ENCODE measurements at regions not wholly inside any gene's neighbourhood (a gene's known extent, or its start where the extent isn't known, plus 50 kb on each side); places are given as distances from the start of the nearest gene placed in this dataset.

DNA sequence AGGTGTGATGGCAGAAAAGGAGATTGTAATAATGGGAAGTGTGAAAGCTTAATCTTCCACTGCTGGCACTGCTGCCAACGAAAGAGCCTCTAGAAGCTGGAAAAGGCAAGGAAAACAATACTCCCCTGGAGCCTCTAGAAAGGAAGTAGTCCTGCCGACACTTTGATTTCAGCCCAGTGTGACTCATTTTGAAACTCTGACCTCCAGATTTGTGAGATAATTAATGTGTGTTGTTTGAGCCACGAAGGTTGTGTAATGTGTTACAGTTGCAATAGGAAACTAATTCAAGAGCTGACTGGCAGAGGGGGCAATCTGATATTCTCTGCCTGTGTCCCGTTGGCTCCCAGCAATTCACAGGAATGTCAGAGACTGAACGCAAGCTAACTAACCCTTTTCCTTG lies 219.2 kb upstream of the UBE2E3 start:
- Histone ChIP-seq H3K4me3 (no peak overlapping the region), H3K27ac (no peak overlapping the region), H3K9me3 (no peaks in the 10 kb centered on the region), H3K4me1 (no peaks in the 10 kb centered on the region), H3K36me3 (no peaks in the 10 kb centered on the region), H3K27me3 (replicated peaks in 1 of 7) (peaks cover 0 to 6% (median 0%) of the 10 kb centered on the region in 7 donors)
- 47 to 67% (median 48%) methylated on average over 5 of the region's 5 CpGs for WGBS, 5 donors
- intact Hi-C loops (cut with DNase I; ENCODE audit: low total_unique reads): no loop called here
- TF ChIP-seq POLR2AphosphoS5 (IDR thresholded peaks at IDR 0.05): no peak
- no peak for TF ChIP-seq POLR2A (IDR thresholded peaks at IDR 0.05)
- DNase-seq: no peak

GRCh38 chr2:180759631-180760030 lies 220.8 kb upstream of the UBE2E3 start:
- no peak overlapping the region for H3K4me3 ChIP-seq
- intact Hi-C loops (cut with DNase I; ENCODE audit: low total_unique reads): no loop called here
- no peaks in the 10 kb centered on the region for H3K36me3 ChIP-seq
- H3K27me3 ChIP-seq (replicated peaks in 1 of 7): no peaks in the 10 kb centered on the region
- DNase-seq: no peak
- TF ChIP-seq CTCF (IDR thresholded peaks at IDR 0.05 in 8 of 11, conservative IDR thresholded peaks at IDR 0.05 in 3 of 11): no peak
- no peak for TF ChIP-seq POLR2A (IDR thresholded peaks at IDR 0.05)
- TF ChIP-seq POLR2AphosphoS5 (IDR thresholded peaks at IDR 0.05): no peak
- H3K4me1 ChIP-seq: no peaks in the 10 kb centered on the region
- no peak overlapping the region for H3K27ac ChIP-seq
- no peaks in the 10 kb centered on the region for H3K9me3 ChIP-seq
- 91 to 100% (median 95%) methylated on average over 1 of the region's 1 CpG for WGBS, 5 donors

DNA sequence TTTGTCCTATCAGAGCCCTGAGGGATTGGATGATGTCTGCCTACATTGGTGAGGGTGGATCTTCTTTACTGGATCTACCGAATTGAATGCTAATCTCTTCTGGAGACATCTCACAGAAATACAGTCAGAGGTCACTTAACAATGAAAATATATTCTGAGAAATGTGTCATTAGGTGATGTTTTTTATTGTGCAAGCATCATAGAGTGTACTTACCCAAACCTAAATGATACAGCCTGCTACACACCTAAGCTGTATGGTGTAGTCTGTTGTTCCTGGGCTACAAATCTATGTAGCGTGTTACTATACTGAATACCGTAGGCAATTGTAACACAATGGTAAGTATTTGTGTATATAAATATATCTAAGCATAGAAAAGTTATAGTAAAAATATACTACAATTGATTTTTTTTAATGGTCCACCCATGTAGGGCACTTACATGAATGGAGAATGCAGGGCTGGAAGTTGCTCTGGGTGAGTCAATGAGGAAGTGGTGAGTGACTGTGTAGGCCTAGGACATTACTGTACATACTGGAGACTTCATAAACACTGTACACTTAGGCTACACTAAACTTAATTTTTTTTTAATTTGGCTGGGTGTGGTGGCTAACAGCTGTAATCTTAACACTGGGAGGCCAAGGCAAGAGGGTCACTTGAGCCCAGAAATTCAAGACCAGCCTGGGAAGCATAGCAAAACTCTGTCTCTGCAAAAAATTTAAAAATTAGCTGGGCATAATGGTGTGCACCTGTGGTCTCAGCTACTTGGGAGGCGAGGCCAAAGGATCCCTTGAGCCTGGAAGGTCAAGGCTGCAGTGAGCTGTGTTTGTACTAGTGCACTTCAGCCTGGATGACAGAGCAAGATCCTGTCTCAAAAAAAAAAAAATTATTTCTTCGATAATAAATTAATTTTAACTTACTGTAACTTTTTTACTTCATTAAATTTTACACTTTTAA lies 226.3 kb upstream of the UBE2E3 start:
- intact Hi-C loops (cut with DNase I; ENCODE audit: low total_unique reads): no loop called here
- Histone ChIP-seq H3K27me3 (replicated peaks in 1 of 7) (no peaks in the 10 kb centered on the region), H3K36me3 (no peaks in the 10 kb centered on the region), H3K4me3 (no peak overlapping the region), H3K4me1 (no peaks in the 10 kb centered on the region), H3K27ac (no peak overlapping the region), H3K9me3 (no peaks in the 10 kb centered on the region)
- 83 to 91% (median 88%) methylated on average over 5 of the region's 5 CpGs for WGBS, 5 donors
- DNase-seq: no peak
- TF ChIP-seq POLR2A (IDR thresholded peaks at IDR 0.05) (no peak), CTCF (IDR thresholded peaks at IDR 0.05 in 8 of 11, conservative IDR thresholded peaks at IDR 0.05 in 3 of 11) (no peak), POLR2AphosphoS5 (IDR thresholded peaks at IDR 0.05) (no peak)

DNA sequence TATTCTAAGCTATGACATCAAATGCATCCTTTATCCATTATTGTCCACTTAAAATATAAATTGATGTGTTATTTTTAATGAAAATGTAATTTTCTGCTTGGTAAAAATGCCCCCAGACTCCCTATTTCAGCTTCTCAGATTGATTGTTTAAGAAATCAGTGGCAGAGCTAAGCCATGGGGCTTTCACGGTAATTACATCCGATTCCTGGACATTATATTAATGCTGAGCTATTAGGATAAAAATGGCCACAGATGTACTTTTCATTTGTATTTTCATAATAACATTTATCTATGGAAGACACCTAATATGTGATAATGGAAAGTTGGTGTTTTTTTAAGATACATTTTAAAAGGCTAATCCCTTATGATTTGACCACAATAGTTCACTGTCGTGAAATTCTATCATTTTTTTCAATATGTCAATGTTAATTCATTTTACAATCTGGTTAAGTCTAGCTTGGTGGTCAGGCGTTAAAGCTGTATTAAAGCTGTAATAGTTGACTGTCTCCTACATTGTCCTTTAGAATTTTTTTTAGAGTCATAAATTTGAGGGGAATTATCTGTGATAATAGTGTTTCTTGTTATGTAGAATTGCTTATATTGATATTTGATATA lies 229.0 kb upstream of the UBE2E3 start:
- Histone ChIP-seq H3K36me3 (no peaks in the 10 kb centered on the region), H3K27ac (no peak overlapping the region), H3K27me3 (replicated peaks in 1 of 7) (no peaks in the 10 kb centered on the region), H3K9me3 (no peaks in the 10 kb centered on the region), H3K4me3 (no peak overlapping the region), H3K4me1 (no peaks in the 10 kb centered on the region)
- TF ChIP-seq POLR2A (IDR thresholded peaks at IDR 0.05) (no peak), CTCF (IDR thresholded peaks at IDR 0.05 in 8 of 11, conservative IDR thresholded peaks at IDR 0.05 in 3 of 11) (no peak), POLR2AphosphoS5 (IDR thresholded peaks at IDR 0.05) (no peak)
- intact Hi-C loops (cut with DNase I; ENCODE audit: low total_unique reads): no loop called here
- WGBS, 5 donors: 84 to 93% (median 88%) methylated on average over 4 of the region's 4 CpGs
- no peak for DNase-seq

All from spleen (tissue), 11 donors.